ENCODE measurements at regions not wholly inside any gene's neighbourhood (a gene's known extent, or its start where the extent isn't known, plus 50 kb on each side); places are given as distances from the start of the nearest gene placed in this dataset.
"Not testable (repeated sequence)": the region's sequence is repeated elsewhere in the genome, so short reads cannot be mapped to it uniquely, and the experiment has no call there.

DNA sequence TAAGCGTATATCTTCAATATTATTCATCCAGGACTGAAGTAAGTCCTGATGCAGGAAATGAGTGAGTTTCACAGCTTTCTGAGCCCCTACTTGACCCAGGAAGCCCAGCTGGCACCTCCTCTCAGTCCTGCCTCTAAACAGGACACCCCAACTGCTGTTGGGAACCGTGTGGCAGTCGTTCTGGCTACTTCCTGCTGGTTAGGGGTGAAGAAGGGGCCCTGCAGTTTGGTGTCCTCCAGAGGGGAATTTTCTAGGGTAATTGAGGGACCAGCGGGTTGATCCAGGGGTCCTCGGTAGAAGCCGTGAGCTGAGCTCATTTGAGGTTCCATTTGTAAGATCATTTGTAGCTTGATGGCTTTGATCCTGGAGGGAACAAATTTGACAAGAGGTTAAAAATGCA lies 253.2 kb upstream of the MBL2 start:
- not testable (repeated sequence) for DNase-seq (ENCODE audit: insufficient read length, low spot score); FAIRE-seq

DNA sequence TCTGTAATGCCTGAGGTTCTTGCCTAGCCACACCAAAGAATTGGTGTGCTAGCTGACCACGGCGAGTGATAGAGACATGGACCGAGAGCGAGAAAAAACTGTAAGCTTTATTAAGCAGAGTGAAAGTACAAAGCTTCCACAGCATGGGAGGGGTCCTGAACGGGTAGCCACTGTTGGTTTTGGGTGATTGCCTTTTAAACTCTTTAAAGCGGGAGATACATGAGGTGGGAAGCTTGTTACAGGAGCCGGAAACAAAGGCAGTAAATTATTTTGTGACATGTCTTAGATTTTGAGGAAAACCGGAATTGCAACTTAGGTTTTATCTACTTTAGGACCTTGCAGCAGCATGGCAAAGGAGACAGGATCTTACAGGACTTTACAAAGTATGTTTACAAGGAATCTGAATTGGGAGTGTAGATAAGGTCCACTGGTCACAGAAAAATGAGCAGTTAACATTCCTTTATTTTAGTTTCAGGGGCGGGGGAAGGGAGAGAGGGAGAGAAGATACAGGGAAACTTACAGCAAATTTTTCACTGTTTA lies 252.7 kb upstream of the MBL2 start:
- DNase-seq (ENCODE audit: insufficient read length, low spot score) (peak; percentile 10), FAIRE-seq (no peak)

DNA sequence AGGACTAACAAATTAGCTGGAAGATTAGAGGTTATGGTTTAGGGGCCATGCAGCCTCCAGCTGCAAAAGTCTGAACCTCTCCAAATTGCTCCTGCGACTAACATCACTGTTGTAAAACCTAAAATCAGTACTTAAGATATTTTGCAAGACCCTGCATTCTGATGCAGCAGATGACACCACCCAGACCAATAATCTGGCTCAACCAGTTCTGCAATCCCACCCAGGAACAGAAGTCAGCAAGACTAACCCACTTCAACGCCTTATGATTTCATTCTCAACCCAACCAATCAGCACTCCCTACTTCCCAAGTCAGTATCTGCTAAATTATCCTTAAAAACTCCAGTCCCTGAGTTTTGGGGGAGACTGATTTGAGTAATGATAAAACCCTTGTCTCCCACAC lies 250.8 kb upstream of the MBL2 start:
- no peak for DNase-seq (ENCODE audit: insufficient read length, low spot score)
- no peak for FAIRE-seq

DNA sequence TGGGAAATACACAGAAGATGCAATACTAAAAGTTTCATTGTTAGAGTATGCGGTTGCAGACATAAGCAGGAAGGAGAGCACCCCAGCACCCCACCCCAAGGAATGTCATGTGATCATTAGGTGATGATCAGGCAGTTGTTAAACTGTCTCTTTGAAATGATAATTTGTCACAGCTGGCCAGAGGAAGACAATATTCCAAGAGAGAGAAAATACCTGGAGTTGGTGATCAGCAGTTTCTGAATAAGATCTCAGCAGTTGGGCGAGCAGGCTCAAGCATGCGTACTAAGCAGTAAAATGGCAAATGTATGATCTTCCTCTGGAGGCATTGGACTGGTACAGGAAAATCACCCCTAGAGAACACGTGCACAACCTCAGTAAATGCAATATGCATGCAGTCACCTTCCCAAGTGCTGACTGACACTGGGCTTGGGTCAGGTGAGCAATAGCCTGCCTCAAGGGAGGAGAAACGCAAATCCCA lies 250.1 kb upstream of the MBL2 start:
- FAIRE-seq (no peak), DNase-seq (ENCODE audit: insufficient read length, low spot score) (no peak)

DNA sequence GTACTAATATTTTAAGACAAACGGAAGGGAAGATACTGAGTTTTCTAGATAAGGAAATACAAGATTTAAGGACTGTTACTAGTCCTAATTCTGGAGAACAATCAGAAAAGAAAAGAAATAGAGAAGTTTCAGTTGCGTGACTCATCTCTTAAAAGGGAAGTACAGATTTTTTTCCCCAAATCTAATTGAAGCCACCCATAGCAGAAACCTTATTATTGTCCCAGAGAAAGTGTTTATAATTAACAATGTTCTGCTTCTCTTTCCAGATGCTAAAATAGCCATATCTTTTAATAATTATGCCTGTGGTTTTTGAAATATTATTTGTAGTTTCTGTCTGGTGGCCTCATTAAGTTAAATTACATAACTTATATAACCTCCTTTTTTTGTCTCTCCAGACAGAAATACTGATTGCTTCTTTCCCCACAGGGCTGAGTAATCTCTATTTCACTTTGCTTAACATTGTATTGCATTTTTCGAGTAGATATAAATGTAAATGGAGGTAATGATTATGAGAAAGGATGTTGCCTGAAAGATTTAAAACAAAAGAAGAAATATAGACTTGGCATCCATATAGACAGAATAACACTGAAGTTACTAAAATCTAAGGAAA lies 240.7 kb upstream of the MBL2 start:
- no peak for FAIRE-seq
- no peak for DNase-seq (ENCODE audit: insufficient read length, low spot score)

DNA sequence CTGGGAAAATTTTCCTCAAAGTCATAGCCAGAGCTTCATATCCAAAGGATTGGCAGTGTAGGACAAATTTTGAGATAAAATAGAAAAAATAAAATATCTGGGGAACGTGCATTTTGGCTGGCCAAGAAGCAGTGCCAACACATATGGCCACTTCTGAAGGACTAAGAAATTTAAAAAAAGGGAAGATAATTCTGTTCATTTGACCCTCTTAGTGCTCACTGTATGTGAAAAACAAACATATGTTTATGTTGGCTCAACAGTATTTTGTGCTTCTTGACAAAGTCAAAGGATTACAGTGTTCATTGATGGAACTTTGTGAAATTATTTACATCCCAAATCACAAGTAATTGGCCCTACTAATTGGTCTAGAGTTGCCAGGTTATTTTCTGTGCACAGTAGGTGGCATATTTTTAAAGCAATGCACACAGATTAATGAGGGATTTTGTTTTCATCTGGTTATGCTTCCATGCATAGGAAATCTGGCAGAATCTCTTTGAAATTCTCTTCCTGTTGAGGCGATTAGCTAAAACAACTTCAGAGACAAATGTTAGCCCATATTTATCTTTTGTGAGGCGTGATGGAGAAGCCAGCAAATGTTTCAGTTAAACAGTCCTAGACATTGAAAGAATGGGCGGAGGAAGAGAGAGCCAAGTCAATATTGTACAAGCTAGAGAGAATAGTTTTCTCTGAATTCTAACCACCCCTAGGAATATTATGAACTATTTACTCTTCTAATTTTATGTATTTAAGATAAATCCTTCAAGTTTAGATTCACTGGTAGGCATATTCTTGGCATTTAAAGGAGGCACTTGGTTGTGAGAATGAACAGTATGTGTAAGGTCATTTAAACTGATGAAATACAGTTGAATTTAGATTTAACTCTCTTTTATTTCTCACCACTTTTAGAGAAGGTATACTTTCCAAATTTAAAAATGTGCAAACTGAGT lies 237.7 kb upstream of the MBL2 start:
- FAIRE-seq, result no peak
- no peak for DNase-seq (ENCODE audit: insufficient read length, low spot score)

DNA sequence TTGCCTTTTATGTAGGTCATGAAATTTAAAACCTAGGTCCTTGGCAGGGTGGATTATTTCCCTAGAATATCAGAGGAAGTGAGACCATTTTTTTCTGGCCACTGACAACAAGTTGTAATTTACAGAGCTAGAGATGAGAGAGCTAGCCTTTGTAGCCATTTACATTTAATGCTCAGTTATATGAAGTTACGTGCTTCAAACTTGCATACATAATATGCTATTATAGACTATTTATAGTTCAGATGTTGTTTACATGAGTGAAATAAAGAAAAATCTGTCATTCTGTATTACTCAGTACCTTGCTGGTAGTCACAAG lies 234.9 kb upstream of the MBL2 start:
- DNase-seq (ENCODE audit: insufficient read length, low spot score), result no peak
- no peak for FAIRE-seq

DNA sequence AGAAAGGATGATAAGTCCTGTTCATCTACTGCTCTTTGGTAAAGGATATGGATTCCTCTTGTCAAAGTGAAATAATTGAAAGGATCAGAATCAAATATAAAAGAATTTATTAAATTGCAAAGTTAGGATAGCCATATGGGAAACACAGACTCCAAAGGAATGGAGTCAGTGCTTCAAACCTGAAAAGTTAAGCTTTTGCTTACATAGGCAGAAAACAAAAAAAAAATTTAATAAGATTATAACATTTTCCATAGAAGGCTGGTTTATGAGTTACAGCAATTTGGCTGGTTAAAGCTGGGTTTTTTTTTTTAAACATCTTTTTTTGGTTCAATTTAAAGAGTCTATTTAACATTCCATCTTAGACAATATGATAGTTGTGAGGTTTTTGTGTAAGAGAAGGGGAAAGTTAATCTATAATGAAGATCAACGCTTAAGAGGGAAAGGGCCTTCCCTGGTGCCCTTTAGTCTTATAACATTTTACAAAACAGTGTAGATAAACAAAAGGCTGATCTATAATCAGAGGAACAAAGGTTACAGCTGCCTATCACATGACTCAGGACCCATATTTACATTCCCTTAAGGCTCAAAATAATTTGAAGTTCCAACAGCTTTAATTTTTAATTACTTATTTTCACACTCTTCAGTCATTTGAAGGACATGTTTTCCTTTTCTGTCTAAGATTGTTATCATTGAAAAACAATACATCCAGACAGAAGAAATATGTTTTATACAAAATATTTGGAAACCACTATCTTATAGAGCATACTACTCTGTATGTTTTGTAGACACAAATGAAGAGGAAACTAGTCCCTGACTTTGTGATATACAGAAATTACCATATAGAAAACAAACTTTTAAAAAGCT lies 234.3 kb upstream of the MBL2 start:
- DNase-seq (ENCODE audit: insufficient read length, low spot score), result no peak
- FAIRE-seq, result no peak

DNA sequence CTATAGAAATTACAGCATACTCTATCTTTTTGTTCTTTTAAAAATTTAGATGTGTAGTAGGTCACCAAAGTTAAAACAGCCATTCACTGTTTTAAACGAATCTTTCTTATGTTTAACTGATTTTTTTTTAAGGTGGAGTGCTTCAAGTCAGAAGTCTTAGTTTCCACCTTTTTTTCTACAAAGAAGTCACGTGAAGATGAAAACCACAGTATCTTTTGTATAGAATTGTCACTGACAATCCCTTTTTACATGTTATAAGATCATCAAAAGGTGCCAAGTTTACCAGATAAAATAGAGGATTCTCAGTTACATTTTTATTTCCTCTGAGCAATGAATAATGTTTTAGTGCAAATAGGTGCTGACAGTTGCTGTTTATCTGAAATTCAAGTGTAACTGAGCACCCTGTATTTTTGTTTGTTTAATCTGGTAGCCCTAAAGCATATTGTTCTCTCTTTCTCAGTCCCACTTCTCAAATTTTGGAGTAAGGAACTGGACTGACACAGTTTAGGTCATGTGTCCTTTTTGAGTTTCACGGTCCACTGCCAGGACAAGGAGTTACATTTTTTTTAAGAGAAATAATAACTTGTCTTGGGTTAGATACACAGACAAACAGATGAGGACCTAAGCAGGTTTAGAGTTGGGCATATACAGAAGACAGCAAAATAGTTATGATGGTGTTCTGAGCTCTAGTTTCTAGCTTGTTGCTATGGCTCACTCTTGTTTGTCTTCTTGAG lies 233.2 kb upstream of the MBL2 start:
- DNase-seq (ENCODE audit: insufficient read length, low spot score) (no peak), FAIRE-seq (no peak)

DNA sequence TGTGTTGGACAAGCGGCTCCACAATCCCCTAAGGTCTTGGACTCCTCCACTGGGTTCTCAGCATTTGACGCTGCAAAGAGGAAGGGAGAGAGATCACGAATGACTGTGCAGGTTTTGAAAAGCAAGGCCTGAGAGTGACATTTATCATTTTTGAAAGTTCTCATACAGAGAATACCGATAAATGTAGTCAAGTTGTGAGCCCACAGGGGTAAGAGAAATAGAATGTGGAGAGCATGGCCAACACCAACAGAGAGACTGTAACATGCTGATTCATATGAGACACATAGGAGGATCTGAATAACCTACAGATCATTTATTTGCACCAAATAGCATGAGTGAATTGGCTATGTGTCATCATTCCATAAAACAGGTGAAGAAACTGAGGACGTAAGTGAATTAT lies 230.5 kb upstream of the MBL2 start:
- no peak for FAIRE-seq
- no peak for DNase-seq (ENCODE audit: insufficient read length, low spot score)

DNA sequence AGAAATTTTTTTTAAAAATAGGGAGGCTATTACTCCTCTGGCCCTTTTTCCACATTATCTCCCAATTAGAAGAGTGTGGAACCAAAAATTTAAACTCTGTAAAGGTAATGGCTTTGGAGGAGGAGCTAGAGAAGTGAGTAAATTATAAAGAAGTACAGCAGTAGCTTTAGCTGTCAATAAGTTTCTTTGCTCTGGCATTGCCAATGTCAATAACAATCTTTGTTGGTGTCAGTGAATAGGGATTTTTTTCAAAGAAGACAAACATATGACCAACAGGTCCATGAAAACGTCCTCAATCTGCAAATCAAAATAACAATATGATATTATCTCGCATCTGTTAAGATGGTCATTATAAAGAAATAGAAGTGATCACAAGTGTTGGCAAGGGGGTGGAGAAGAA lies 227.1 kb upstream of the MBL2 start:
- no peak for FAIRE-seq

DNA sequence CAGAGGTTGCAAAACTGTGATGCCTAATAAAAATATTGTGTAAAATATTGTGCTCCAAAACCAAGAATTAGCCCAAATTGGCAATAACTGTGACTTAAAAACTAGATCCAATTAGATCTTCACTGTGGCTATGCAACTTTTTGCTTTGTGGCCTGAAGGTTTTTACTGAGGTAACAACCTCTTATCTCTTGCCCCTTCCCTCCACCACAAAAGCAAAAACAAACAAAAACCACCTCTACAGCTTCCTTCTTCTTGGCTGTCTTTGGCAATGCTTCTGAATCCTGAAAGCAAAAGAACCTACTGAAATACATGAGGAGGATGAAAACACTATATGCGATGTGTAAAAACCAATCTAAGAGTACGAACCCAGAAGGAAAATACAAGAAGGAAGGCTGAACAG lies 226.7 kb upstream of the MBL2 start:
- no peak for FAIRE-seq
- no peak for DNase-seq (ENCODE audit: insufficient read length, low spot score)

More for the DNA sequence above, 227.1 kb upstream of the MBL2 start:
- DNase-seq (ENCODE audit: insufficient read length, low spot score), result no peak

DNA sequence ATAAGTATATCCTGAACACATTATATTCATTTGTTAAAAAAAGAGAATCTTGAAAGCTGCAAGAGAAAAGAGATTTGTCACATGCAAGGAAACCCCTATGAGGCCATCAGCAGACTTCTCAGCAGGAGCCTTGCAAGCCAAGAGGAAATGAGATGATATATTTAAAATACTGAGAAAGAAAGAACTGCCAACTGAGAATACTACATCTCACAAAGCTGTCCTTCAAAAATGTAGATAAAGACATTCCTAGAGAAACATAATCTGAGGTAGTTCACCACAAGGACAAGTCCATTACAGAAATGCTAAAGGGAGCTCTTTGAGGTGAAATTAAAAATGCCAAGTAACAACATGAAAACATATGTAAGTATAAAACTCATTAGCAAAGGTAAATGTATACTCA lies 224.4 kb upstream of the MBL2 start:
- no peak for DNase-seq (ENCODE audit: insufficient read length, low spot score)
- FAIRE-seq, result no peak

DNA sequence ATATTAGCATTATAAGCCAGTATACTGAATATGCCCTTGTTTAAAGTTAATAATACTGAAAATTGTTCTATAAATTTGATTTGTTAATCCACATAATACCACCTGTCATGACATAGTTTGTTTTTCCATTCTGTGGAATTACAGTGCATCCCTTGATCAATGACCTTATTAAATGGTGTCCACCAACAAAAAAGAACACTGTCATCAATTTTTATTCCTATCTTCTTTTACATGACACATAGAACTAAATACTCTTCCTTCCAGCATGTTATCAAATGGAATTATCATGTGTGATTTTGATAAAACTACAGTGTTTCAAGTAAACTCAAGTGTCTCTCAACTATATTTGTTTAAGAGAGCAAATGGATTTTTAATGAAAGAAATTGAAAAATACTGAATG lies 221.8 kb upstream of the MBL2 start:
- DNase-seq (ENCODE audit: insufficient read length, low spot score) (no peak), FAIRE-seq (no peak)

DNA sequence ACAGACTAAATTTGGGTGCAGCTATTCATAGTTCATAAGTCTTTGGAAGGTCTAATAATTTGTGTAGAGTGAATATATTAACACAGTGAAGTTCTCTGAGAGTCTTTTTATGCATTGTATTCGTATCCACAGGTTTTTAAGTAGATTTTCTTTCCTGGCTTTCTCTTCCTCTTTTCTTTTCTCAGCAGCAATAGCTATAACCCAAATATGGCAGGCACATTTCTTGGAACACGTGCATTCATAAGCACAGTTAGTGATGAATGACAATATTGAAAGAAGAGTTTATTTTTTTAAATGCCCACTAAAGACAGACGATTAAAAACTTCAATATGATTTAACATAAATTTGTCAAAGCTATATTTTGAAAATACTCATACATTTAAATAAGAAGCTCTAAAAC lies 220.5 kb upstream of the MBL2 start:
- no peak for FAIRE-seq
- DNase-seq (ENCODE audit: insufficient read length, low spot score), result no peak

DNA sequence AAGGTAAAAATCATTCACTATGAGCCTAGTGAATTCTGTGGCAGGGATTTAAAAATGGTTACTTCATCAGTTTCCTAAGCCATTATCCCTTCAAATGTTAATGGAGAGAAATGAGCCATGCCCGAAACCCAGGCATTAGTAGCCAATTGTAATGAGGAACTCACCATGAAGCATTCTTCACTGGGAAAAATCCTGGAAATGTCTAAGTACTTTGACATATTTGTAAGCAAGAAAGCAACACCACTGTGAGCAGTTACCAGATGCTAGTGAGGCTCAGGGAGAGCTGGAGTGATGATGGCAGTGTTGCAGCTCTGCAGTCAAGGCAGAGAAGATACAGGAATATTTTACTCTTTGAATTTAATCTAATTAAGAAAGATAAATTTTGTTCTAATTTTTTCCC lies 220.0 kb upstream of the MBL2 start:
- no peak for FAIRE-seq
- no peak for DNase-seq (ENCODE audit: insufficient read length, low spot score)

DNA sequence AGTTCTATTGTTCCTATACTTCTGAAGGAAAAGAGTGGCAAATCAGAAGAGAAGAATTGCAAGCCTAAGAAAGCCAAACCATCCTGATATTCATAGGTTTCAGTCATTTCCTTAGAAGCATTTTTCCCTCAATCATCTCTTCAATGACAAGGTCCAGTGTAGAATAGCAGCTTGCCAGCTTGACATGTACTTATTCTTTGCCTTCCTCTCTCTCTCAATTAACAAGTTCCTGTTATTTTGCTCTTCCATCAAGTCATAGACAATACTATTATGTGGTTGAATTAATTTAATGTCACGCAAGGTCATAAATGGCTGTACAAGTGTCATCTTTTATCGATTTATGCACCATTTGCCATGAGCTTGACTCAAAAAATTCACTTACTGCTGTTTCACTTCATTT lies 216.3 kb upstream of the MBL2 start:
- DNase-seq (ENCODE audit: insufficient read length, low spot score) (no peak), FAIRE-seq (no peak)

DNA sequence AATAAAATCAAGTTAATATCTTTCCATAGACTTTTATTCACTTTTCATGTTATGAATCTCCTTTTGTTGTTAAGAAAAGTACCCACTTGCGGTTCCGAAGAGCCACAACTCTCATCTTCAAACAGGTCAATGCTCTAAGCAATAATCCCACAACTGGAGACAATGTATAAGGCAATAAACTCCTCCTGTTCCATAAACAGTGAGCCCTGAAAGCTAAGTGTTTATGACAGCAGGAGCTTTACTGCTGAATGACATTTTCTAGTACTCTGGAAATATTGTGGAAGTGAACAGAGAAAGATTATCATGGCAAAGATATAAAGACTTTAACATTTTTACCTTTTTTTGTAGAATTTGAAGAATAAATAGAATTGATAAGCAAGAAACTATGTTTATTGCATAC lies 213.5 kb upstream of the MBL2 start:
- no peak for FAIRE-seq
- DNase-seq (ENCODE audit: insufficient read length, low spot score), result no peak

DNA sequence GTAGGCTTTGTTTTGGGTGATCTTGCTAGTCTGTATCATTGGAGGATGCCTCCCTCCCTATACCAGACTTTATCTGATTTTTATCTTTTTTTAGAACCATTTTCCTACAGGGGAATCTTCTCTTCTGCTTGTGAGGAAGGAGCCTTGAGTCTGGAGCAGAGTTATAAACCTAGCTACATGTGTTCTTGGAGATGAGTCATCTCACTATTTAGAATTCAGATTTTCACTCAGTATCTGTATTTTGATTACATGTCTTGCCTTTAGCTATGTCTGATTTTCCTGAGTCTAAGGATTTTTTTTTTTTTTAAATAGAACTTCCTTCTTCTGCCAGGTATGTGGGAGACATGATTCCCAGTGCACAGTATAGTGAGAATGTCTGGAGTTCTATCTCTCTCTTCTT lies 211.6 kb upstream of the MBL2 start:
- FAIRE-seq (no peak), DNase-seq (ENCODE audit: insufficient read length, low spot score) (no peak)

DNA sequence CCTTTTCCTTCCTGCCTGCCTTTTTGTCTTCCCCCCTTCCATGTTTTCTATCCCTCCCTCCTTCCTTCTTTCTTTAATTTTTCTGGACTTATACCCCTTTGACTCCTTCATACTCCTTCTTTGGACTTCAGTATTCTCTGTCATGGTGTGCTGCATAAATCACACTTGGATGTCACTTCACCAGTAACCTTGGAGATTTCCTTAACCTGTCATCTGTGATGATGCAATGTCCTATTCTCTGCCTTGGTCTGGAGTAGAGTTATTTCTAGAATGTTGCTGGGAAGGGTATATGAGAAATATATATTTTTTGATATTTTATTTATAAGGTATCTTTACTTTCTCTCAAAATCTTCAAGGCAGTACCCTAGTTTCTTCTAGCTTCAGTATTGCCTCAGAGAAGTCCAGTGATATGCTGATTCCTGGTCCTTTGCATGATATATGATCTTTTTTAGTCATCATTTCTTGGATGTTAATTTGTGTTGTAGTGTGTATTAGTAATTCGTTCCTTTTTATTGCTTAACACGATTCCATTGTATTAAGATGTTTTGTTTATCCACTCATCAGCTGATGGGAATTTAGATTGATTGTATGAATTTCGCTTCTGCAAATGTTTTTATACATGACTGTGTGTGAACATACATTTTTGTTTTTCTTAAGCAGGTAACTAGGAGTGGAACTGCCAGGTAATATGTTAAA lies 206.9 kb upstream of the MBL2 start:
- no peak for FAIRE-seq

More for the DNA sequence above, 206.9 kb upstream of the MBL2 start:
- DNase-seq (ENCODE audit: insufficient read length, low spot score), result no peak

All from HTR-8/SVneo (cell line).